Type B pancreatic cell (in vitro differentiated cells): ENCODE measurements at regions not wholly inside any gene's neighbourhood (a gene's known extent, or its start where the extent isn't known, plus 50 kb on each side); places are given as distances from the start of the nearest gene placed in this dataset.

Source experiments
- DNase-seq: peaks from one replicate; pipeline ENCODE4 v3.0.0; 2021; ENCODE audit warnings: mixed read lengths; ENCODE audit not compliant: unreplicated experiment; ENCODE audit errors: extremely low spot score
- H3K27ac Mint-ChIP-seq: 2 replicates; pipeline ENCODE4 v1.8.0; 2021; ENCODE audit warnings: mild to moderate bottlenecking, mixed read lengths
- H3K27me3 Mint-ChIP-seq: 2 replicates; pipeline ENCODE4 v1.8.0; 2021; ENCODE audit warnings: mixed read lengths
- H3K36me3 Mint-ChIP-seq: 2 replicates; pipeline ENCODE4 v1.8.0; 2021; ENCODE audit warnings: mixed read lengths
- H3K4me1 Mint-ChIP-seq: one replicate; pipeline ENCODE4 v1.8.0; 2021; ENCODE audit warnings: mixed read lengths; ENCODE audit not compliant: unreplicated experiment
- H3K4me3 Mint-ChIP-seq: 2 replicates; pipeline ENCODE4 v1.8.0; 2021; ENCODE audit warnings: mild to moderate bottlenecking, mixed read lengths
- H3K9me3 Mint-ChIP-seq: 2 replicates; pipeline ENCODE4 v1.8.0; 2021; ENCODE audit warnings: mixed read lengths
- CTCF ChIP-seq: fragments of 200-600 bp; sonication (generic); conservative IDR thresholded peaks from 2 replicates; pipeline ENCODE4 v1.5.0; 2021; ENCODE audit warnings: antibody characterized with exemption, mild to moderate bottlenecking

DNA sequence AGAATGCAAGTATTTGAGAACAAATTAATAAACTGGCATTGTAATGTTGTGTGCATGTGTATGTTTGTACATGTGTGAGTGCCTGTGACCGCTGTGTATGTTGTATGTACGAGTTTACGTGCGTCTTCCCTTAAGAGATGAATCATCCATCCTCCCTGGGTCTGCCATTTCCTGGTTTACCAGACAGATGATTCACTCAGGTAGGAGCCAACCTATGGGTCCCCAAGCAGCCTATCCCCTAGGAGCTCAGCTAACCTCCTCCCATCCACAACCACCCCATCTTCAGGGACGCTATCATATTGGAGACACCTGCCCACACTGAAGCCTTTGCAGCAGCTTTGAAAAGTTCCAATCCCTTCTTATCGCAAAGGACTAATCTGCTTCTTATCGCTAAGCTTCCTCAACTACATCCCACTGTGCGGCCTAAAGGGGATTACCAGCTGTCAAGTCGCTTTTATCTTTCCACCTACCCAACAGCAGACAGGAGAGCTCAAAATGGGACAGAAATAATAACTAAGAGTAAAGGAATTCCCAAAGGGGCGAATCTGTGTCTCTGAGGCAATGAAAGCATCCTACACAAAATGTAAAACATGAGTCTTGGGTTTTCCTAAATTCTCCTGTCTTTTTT is 81.5 kb upstream of the TMCC3 start:
- Mint-ChIP-seq H3K9me3 (peaks cover 11% of the 10 kb centered on the region), H3K36me3 (no peaks in the 10 kb centered on the region), H3K4me3 (no peak overlapping the region), H3K4me1 (peaks cover 11% of the 10 kb centered on the region), H3K27me3 (no peaks in the 10 kb centered on the region), H3K27ac (no peak overlapping the region)
- TF ChIP-seq CTCF = no peak
- no peak for DNase-seq

DNA sequence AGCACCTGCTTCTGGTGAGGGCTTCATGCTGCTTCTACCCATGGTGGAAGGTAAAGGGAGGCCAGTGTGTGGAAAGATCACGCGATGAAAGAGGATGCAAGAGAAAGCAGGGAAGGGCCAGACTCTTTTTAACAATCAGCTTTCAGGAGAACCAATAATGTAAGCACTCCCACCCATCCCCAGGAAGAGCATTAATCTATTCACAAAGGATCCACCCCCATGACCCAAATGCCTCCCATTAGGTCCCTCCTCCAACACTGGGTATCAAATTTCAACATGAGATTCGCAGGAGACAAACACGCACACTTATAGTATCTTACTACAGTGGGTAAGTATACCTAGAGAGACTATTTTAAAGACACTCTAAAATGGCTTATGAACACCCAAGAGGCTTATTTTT is 80.5 kb upstream of the TMCC3 start:
- peaks cover 11% of the 10 kb centered on the region for H3K9me3 Mint-ChIP-seq
- no peak for DNase-seq
- peaks cover 11% of the 10 kb centered on the region for H3K4me1 Mint-ChIP-seq
- no peaks in the 10 kb centered on the region for H3K27me3 Mint-ChIP-seq
- no peaks in the 10 kb centered on the region for H3K36me3 Mint-ChIP-seq
- no peak for TF ChIP-seq CTCF
- no peak overlapping the region for H3K4me3 Mint-ChIP-seq
- no peak overlapping the region for H3K27ac Mint-ChIP-seq

GRCh38 chr12:94726236-94726835 is 76.0 kb upstream of the TMCC3 start:
- no peak overlapping the region for H3K4me3 Mint-ChIP-seq
- peaks cover 15% of the 10 kb centered on the region for H3K4me1 Mint-ChIP-seq
- H3K9me3 Mint-ChIP-seq = peaks cover 11% of the 10 kb centered on the region
- no peak for DNase-seq
- no peaks in the 10 kb centered on the region for H3K27me3 Mint-ChIP-seq
- H3K36me3 Mint-ChIP-seq = no peaks in the 10 kb centered on the region
- no peak for TF ChIP-seq CTCF
- H3K27ac Mint-ChIP-seq = no peak overlapping the region

DNA sequence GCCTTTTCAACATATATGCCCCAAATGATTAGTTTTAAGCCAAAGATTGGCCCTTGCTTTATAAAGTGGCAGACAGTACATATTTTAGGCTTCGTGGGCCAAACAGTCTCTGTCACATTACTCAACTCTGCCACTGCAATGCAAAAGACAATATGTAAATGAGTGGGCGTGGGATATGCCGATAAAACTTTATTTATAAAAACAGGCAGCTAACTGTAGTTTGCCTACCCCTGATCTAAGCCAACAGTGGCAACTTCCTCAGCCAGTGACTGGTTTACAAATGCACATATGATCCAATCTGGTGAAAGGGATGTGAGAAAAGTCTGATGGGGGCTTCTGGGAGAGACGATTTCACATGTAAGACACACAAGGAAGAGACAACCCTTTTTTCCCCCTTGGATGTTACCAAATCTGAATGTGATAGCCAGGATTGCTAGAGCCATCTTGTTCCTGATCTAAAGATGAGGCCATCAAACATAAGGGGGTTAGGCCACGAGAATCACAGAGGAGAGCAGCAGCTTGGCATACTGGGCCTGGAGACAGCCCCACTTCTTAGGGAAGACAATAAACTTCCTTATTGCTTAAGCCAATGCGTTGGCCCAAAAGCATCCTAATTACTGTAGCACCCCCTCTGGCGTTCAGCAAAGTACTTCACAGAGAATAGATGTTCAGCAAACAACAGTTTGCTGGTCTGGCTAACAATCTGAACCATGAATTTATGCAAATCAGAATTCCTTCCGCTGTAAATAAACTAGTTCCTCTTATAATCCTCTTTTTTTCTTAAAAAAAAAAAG is 75.2 kb upstream of the TMCC3 start:
- Mint-ChIP-seq H3K4me3 (no peak overlapping the region), H3K27me3 (no peaks in the 10 kb centered on the region), H3K4me1 (peaks cover 9% of the 10 kb centered on the region), H3K36me3 (no peaks in the 10 kb centered on the region), H3K9me3 (peaks cover 11% of the 10 kb centered on the region), H3K27ac (no peak overlapping the region)
- DNase-seq = no peak
- TF ChIP-seq CTCF = peak; percentile 64

DNA sequence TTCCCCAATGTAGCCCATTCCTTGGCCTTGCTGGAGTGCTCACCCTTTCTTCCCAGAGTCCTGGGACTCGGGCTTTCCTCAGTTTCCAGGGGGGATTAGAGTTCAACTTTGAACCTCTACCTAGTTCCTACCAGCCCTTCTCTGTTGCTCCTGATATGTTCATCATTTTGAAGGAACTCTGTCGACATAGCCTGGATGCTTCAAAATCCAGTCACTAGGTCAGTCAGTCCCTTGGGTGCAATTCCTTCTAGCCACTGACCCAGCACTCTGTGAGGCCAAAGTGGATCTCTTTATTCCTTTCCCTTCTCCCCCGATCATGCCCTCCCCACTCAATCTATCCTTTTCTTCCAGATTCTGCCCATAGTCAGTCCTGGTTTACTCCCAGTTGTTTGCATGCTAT is 72.3 kb upstream of the TMCC3 start:
- H3K27me3 Mint-ChIP-seq = no peaks in the 10 kb centered on the region
- H3K4me1 Mint-ChIP-seq = peaks cover 8% of the 10 kb centered on the region
- H3K4me3 Mint-ChIP-seq = no peak overlapping the region
- no peak for TF ChIP-seq CTCF
- no peak overlapping the region for H3K27ac Mint-ChIP-seq
- H3K9me3 Mint-ChIP-seq = peaks cover 6% of the 10 kb centered on the region
- no peaks in the 10 kb centered on the region for H3K36me3 Mint-ChIP-seq
- no peak for DNase-seq
